A673 (cell line): ENCODE measurements at regions not wholly inside any gene's neighbourhood (a gene's known extent, or its start where the extent isn't known, plus 50 kb on each side); places are given as distances from the start of the nearest gene placed in this dataset.

Source experiments
- EZH2 ChIP-seq: fragments of 200-600 bp; sonication (generic); IDR thresholded peaks from 2 replicates; pipeline ENCODE4 v1.6.1; 2017; ENCODE audit warnings: borderline replicate concordance, low read depth, mild to moderate bottlenecking, mixed read lengths, antibody characterized with exemption, low read length; ENCODE audit not compliant: poor library complexity, severe bottlenecking
- TF ChIP-seq, protein P1 (sequence below): fragments of 300-800, 200-600 bp; sonication (generic); conservative IDR thresholded peaks from 2 replicates; pipeline ENCODE4 v1.5.1; 2017; ENCODE audit warnings: low read depth, mild to moderate bottlenecking, antibody characterized with exemption, low read length, moderate library complexity, mixed read lengths

DNA sequence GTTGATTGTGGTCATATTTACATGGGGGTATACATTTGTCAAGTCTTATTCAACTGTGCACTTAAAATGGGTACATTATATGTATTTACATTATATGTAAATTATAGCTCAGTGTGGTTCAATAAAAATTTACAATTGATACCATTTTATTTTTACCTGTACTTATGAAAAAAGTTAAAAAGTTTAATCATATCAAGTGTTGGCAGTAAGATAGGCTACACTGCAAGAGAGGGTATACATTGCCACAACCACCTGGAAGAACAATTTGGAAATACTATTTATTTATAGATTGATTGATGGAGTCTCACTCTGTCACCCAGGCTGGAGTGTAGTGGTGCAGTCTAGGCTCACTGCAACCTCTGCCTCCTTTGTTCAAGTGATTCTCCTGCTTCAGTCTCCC lies 453.3 kb downstream of the XYLT1 start:
- TF ChIP-seq, protein P1, sequence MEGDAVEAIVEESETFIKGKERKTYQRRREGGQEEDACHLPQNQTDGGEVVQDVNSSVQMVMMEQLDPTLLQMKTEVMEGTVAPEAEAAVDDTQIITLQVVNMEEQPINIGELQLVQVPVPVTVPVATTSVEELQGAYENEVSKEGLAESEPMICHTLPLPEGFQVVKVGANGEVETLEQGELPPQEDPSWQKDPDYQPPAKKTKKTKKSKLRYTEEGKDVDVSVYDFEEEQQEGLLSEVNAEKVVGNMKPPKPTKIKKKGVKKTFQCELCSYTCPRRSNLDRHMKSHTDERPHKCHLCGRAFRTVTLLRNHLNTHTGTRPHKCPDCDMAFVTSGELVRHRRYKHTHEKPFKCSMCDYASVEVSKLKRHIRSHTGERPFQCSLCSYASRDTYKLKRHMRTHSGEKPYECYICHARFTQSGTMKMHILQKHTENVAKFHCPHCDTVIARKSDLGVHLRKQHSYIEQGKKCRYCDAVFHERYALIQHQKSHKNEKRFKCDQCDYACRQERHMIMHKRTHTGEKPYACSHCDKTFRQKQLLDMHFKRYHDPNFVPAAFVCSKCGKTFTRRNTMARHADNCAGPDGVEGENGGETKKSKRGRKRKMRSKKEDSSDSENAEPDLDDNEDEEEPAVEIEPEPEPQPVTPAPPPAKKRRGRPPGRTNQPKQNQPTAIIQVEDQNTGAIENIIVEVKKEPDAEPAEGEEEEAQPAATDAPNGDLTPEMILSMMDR, result no peak
- no peak for TF ChIP-seq EZH2
